ENCODE measurements at regions not wholly inside any gene's neighbourhood (a gene's known extent, or its start where the extent isn't known, plus 50 kb on each side); places are given as distances from the start of the nearest gene placed in this dataset.
A peak's percentile ranks its signal among the peaks of the same experiment; 100 is the strongest.

DNA sequence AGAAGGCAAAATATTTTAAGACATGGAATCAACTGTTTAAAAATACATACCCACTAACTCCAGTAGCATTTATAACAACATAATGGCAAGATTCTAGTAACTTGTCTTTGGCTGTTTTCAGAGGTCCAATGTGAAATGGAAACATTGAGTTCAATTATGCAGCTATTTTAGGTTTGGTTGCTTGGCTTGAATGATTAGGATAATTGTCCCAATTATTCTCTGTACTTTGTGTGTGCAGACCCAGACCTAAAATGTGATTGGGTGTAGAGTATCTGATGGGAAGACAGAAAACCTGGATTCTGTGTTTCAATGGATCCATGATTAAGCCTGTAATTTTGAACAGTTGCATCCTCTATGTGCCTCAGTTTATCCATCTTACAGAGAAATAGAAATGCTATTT is 392.7 kb upstream of the NFE2L3 start:
- DNase-seq, result no peak

DNA sequence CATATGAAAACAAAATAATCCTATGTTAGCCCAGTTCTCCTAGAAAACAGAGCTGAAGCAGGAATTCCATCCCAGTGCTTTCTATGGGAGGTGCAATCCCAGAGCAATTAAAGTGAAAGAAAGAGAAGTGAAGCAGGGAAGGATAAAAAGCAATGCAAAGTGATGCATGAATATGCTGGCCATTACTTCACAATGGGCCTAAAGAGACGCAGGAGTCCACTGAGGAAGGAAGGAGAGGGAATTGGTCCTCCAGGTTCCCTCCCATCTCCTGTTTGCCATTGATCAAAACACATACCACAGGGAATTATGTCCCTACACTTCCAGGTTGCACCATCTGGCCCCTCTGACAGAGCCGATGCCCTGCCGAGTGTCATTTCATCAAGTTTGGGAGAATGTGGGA is 392.2 kb upstream of the NFE2L3 start:
- no peak for DNase-seq

DNA sequence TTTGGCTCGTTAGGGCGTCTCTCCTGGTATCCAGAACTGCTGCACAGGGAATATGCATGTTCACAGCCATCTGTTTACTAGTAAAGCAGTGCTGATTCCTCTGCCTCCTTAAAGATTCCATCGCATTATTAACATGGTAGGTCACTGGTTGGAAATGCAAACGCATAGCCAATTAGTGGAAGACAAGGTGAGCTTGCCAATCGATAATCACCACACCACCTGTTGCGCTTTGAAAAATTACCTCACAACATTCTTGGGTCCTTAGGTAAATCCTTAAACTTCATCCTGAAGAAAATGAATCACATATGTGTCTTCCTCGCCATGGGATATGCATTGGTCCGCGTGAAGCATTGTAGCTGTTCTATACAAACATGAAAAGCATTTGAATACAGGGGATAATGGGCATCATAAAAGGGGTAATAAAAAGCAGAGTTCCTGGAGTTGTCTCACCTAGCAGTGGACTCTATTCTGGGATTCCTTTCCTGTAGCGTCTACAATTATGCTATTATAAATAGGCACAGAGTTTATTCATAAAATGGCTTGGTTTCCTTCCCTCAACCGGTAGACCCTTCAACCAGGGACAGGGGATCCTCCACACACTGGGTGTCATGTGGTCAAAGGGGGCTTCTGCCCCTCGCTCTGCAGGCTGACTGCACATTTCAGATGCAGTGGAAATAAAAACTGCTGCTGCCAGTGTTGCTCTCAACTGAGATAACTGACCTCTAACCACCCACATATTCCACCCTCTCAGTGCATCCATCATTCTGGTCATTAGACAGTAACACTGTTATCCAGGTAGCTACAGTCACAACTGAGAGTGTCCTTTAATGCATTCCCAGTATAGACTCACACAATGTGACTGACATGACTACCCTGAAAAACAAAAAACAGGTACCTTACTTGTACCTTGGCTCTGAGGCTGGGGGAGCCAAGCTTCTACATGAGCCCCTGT is 389.2 kb upstream of the NFE2L3 start:
- DNase-seq, result no peak

DNA sequence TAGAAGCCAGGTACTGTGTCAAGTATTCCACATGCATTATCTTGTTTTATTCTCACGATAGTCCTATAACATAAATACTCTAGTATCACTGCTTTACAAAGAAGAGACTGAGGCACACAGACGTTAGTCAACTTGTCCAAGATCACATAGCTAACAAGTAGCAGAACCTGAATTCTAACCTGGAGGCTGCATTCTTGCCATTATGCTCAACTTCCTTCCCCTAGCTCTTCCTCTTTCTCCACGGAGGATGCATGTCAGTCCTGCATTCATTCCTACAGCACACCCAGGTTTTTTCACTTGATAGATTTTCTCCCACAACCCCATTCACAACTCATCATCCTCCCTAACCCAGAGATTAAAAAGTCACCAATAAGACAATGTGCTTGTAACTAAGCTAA is 388.5 kb upstream of the NFE2L3 start:
- no peak for DNase-seq

DNA sequence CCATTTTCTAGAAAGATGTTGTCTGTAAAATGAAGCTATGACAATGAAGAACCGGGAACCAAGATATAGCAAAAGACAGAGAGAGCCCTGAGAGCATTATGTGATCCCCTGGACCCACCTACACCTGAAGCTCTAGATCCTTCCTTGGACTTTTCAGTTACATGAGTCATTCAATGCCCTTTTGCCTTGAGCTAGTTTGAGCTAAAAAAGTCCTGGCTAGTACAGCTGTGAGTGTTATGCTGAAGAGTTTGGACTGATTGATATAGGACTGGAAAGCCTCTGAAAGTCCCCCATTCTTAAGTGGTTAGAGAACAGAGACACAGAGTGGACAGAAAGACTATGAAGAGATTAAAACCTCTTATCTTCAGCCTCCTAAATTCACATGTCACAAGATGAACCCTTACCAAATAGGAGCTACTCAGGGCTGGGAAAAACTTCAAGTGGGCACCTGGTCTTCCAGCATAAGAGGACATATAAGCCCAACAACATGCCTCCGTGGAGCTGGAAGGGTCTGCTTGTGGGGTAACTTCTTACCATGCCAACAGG is 386.8 kb upstream of the NFE2L3 start:
- no peak for DNase-seq

DNA sequence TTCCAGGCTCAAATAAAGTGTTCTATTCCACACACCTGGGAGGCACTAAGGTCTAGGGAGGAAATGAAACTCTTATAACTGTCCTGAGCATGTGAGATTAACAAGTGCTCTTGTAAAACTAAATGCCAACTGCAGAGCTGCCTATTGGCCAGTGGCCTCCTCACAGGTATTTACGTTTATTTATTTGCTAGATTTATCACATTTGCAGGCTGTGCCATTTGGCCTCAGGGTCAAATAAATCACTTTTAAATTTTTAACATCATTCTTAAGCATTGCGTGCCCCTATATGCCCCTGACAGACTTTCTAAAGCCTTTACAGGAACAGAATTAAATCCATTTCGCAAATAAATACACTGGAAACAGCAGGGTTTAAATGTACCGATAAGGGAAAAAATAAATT is 381.8 kb upstream of the NFE2L3 start:
- no peak for DNase-seq

DNA sequence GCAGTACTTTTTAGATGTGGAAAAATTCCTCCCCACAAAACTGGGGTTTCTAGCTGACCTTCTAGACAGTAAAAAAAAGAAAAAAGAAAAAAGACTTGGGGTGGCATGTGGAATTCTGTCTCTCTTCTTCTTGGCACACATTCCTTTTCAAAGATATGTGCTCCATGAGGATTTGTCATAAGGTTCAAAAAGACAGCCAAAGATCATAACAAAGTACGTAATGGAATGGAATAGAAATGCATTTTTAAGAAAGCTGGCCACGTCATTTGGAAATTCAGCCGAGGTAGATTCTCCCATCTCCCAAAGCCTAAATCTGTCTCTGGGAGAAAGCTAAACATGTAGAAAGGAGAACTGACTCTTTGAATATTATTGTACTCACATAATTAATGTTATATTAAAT is 381.3 kb upstream of the NFE2L3 start:
- DNase-seq, result no peak

DNA sequence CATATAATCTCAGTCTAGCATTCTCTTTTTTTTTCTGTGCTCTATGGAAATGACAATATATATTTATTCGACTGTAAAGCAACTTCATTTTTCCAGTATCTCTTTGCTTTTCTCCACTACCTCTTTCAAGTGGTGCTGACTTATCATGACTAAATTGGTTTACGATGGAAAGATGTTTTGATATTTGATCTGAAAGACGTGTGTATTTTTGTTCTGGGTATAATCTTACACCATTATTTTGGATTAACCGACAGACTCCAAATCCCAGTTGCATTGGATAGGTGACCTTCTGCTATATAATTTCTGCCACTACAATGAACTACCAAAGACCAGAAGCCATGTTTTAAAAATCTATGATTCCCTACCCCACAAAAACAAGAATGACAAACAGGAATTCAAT is 380.5 kb upstream of the NFE2L3 start:
- DNase-seq, result no peak

DNA sequence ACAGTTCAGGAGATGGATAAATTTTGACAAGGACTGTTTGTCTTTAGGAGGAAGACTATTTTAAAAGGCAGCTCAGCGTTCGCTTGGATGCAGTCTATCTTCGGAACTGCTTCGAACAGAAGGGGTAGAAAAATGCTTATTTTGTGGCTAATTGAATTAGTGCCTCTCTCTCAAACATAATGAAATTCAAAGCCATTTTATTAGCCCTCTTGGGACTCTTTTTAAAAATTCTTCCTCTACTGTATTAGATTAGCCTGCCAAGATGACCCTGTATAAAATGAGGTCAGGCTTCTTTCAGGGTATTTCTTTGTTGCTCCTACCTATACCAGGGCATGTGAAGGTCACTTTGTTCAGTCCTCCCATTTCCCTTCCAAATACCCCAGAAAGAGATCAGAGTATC is 379.2 kb upstream of the NFE2L3 start:
- no peak for DNase-seq

DNA sequence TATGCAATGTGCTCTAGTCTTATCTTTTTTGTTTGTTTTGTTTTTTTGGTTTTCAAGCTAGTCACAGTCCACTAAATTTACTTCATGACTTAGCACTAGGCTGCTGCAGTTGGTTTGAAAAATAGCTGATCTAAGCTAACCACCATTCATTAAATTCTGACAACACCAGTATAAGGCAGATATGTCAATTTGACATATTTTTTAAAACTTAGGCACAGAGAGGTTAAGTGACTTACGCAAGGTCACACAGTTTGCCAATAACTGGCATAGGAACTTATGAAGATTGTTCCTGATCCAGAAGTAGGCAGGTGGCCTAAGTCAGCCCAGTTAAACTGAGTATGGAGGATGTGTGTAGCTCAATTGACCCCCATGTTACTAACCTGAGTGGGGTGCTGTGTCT is 377.3 kb upstream of the NFE2L3 start:
- no peak for DNase-seq

DNA sequence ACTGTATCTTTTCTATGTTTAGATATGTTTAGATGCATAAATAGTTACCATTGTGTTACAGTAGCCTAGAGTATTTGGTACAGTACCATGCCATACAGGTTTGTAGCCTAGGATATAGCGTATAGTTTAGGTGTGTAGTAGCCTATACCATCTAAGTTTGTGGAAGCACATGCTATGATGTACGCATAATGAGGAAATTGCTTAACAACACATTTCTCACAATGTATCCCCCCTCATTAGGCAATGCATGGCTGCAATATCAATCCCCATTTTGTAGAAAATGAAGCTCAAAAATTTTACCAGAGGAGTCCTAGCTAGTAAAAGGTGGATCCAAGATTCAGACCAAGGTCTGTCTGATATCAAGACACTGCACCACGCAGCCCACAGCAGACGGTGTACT is 376.4 kb upstream of the NFE2L3 start:
- no peak for DNase-seq

DNA sequence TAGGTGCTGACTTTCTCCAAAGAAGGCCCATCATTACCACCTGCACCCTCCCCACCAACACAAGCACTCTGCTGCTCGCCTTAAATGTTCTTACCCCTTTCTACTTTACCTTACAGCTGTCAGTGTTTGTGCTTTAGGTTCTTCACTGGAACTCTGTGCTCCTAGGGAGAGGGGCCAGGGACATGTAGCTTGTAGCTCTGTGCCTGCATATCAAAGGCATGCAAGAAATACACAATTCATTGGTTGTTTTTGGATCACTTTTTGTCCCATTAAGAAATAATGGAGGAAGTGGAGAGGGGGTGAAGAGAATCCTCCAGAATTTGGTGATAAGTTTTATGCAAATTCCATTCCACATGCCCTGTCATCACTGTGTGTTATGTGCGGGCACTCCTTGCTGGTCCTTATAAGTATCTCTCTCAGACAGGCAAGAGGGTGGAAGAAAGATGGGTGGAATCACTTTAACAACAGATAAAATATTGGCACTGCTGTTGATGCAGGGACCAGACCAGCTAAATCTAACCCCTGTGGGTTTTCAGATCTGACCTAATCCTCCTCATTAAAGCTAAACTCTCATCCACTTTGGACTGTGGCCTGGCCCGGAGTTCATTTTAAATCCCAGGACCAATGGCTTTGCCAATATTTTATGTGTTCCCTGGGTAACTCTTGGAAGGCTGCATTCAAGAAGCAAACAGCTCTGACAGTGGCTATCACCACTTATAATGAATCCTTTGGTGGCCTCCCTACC is 375.8 kb upstream of the NFE2L3 start:
- no peak for DNase-seq

DNA sequence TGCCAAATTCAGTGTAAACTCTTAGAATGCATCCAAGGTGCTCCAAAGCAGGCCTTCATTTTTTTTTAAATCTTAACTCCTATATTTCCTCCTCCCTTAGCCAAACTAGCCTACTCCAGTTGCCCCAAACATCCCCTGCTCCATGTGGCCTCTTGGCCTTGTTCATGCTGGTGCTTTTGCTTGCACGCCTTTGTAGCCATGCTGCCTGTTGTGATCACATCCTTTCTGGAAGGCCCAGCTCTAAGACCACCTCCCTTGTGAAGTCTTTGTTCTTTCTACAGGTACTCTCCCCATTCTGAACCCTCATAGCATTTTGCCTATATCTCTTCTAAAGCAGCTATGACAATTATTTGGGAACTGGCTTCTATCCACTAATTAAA is 375.3 kb upstream of the NFE2L3 start:
- DNase-seq, result no peak

DNA sequence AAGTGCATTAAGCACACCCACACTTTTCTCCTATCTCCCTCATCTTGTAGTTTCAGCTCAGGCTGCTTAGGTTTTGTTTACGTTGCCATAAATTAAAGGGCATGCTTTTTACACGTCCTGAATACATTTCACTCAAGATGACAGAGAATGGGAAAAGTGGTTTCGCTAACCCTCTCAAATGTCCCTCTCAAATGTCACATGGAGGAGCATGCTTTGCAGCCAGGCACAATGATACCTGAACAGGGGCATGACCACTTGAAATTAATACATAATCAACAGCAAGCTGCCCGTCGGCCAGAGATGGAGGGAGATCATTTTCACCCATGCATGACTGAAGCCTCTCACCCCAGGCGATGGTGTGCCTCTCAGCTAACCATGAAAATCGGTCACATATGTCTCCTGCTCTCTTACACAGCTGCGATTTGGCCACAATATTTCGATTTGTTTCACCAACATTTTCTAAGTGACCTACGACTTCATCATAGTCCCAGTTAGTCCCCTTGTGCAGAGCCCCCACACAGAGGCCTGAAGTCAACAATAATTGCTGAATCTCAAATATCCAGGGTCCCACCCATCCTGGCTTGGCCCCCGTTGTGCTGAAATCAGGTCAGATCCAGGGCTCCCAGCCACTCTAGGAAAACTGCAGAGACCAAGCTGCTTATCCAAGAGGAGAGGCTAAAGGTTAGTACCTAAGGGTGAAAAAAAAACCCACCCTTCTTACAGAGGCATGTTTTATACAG is 373.9 kb upstream of the NFE2L3 start:
- DNase-seq, result peak; percentile 70

DNA sequence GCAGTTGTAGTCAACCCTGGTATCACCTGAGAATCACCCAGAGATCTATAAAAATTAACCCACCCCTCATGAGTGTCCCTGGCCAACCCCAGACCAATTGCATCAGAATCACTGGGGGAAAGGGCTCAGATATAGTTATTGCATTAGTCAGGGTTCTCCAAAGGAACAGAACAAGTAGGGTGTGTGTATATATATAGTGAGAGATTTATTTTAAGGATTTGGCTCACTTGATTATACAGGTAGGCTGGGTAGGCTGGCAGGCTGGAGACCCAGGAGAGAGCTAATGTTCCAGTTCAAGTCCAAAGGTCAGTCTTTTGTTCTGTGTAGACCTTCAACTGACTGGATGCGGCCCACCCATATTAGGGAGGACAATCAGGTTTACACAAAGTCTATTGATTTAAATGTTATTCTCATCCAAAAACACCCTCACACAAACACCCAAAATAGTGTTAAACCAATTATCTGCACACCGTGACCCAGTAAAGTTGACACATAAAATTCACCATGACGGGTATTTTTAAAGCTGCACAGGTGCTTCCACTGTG is 372.9 kb upstream of the NFE2L3 start:
- DNase-seq, result no peak

DNA sequence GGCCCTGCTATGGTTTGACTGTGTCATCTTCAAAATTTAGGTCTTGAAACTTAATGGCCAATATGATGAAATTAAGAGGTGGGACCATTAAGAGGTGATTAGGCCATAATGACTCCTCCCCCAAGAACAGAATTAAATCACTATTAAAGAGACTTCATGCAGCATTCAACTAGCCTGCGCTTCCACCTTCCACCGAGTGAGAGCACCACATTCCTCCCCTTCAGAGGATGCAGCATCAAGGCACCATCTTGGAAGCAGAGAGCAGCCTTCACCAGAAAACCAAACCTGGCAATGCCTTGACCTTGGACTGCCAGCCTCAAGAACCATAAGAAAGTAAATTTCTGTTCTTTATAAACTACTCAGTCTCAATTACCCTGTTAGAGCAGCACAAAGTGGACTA is 371.1 kb upstream of the NFE2L3 start:
- DNase-seq, result no peak

DNA sequence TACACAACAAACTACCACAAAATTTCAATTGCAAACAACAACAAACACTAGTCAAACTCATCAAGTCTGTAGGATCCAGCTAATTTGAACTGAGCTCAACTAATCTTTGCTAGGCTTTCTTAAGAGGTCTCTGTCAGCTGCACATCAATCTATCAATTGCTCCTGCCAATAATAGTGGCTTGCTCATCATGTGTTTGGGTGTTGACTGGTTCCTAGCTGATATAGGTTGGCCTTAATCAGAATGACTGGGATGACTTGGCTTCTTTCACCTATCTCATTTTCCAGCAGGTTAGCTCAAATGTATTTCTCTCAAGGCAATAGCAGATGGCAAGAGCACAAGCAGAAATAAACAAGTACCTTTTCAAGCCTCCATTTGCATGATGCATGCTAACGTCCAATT is 370.3 kb upstream of the NFE2L3 start:
- DNase-seq, result no peak

DNA sequence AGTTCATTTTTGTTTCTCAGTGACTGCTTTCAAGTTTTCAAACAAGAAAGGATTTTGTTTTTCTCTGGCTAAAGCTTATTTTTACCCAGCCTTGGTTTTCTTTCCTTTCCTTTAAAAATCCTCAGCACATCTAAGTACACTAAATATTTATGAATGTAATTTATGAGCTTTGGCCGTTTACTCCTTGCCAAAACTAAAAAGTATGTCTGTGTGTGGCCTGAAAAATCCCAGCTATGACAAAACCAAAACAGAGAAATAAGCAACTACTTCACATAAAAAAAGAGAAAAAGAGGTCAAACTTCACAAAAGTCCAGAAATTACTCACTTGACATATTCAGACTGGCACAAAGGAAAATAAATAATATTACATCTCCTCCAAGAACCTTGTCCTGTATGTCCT is 365.1 kb upstream of the NFE2L3 start:
- DNase-seq, result no peak

DNA sequence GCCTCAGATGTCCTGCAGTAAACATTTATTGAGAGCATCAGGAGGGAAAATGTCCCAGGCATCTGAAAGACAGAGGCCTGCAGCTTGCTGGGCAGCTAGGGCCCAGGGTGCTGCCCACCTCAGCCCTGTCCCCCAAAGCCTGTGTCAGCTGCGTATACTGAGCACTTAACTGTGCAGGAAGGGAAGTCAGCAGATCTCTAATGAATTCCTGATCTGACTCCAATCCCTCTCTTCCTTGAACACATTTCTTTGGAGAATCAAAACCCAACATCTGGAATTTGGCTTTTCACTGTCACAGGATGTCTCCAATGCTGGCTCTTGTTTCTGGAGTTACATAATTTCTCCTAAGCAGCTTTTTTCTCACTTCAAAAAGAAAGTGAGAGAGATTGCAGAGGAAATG is 364.7 kb upstream of the NFE2L3 start:
- DNase-seq, result no peak

DNA sequence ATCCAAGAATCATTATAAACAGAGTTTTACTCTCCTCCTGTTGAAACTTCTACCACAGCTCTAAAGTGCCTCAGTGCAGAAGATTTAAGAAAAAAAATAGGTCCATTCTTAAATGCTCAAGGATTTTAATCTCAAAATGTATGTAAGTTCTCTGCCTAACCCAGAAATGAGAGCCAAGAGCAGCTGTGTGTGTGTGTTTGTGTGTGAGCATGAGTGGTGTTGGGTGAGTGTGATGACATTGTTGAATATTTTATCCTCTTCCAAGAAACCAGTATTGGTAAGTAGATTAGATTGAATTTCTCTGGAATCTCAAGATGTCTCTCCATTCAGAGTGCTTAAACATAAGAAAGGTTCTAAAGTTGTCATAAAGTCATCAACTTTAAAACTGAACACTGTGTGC is 363.6 kb upstream of the NFE2L3 start:
- no peak for DNase-seq

DNA sequence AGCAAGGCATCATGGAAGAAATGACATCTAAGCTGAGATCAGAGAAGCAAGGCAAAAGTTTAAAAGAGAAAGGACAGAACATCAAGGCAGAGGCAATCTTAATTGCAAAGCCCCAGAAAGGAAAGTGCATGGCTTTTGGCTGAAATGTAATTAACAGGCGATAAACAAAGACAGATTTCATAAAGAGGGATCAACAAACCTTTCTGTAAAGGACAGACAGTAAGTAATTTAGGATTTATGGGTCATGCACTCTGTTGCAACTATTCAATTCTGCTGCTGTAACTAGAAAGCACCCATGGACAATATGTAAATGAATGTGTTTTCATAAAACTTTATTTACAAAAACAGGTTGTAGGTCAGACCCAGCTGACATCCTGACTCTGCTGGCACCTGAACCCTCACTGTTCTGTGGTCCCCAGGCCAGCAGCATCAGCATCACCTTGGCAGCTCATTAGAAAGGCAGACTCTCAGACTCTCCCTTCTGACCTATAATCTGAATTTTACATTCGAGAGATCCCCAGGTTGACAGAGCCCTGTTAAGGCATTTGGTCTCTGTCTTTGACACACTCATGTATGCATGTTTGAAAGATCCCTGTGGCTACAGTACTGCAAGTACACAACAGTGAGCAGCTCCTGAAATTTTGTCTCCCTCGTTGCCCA is 362.9 kb upstream of the NFE2L3 start:
- DNase-seq, result no peak
